Type B pancreatic cell (in vitro differentiated cells): ENCODE measurements at regions not wholly inside any gene's neighbourhood (a gene's known extent, or its start where the extent isn't known, plus 50 kb on each side); places are given as distances from the start of the nearest gene placed in this dataset.

Experiments
- DNase-seq: peaks from one replicate; pipeline ENCODE4 v3.0.0; 2021; ENCODE audit warnings: mixed read lengths; ENCODE audit not compliant: unreplicated experiment; ENCODE audit errors: extremely low spot score
- H3K27ac Mint-ChIP-seq: 2 replicates; pipeline ENCODE4 v1.8.0; 2021; ENCODE audit warnings: mild to moderate bottlenecking, mixed read lengths
- H3K27me3 Mint-ChIP-seq: 2 replicates; pipeline ENCODE4 v1.8.0; 2021; ENCODE audit warnings: mixed read lengths
- H3K36me3 Mint-ChIP-seq: 2 replicates; pipeline ENCODE4 v1.8.0; 2021; ENCODE audit warnings: mixed read lengths
- H3K4me1 Mint-ChIP-seq: one replicate; pipeline ENCODE4 v1.8.0; 2021; ENCODE audit warnings: mixed read lengths; ENCODE audit not compliant: unreplicated experiment
- H3K4me3 Mint-ChIP-seq: 2 replicates; pipeline ENCODE4 v1.8.0; 2021; ENCODE audit warnings: mild to moderate bottlenecking, mixed read lengths
- H3K9me3 Mint-ChIP-seq: 2 replicates; pipeline ENCODE4 v1.8.0; 2021; ENCODE audit warnings: mixed read lengths
- CTCF ChIP-seq: fragments of 200-600 bp; sonication (generic); conservative IDR thresholded peaks from 2 replicates; pipeline ENCODE4 v1.5.0; 2021; ENCODE audit warnings: antibody characterized with exemption, mild to moderate bottlenecking

- no peaks in the 10 kb centered on the region for H3K9me3 Mint-ChIP-seq
- no peak for TF ChIP-seq CTCF
- H3K27ac Mint-ChIP-seq: no peak overlapping the region
- H3K27me3 Mint-ChIP-seq: peaks cover 38% of the 10 kb centered on the region
- no peak for DNase-seq
- no peaks in the 10 kb centered on the region for H3K36me3 Mint-ChIP-seq
- no peaks in the 10 kb centered on the region for H3K4me1 Mint-ChIP-seq
- H3K4me3 Mint-ChIP-seq: no peak overlapping the region
Observed at GRCh38 chr3:87801409-87801808, 257.4 kb downstream of the CGGBP1 start.

DNA sequence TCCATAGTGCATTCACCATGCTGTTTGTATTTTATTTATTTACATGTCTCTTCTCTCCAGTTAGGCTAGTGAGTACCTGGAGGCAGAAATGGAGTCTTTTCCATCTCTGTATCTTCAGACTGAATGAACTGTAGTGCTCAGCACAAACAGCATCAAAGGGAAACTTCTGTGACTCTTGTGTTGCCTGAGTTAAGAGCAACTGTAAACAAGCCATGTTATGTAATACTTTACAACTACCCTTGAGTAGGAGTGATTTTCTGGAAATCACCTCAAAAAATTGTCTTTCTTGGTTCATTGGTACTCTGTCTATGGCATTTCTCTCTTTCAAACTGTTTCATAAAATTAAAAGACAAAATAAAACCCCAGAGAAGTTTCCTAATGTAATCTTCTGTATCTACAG is 258.3 kb downstream of the CGGBP1 start:
- H3K27me3 Mint-ChIP-seq: peaks cover 47% of the 10 kb centered on the region
- H3K36me3 Mint-ChIP-seq: no peaks in the 10 kb centered on the region
- no peaks in the 10 kb centered on the region for H3K9me3 Mint-ChIP-seq
- no peaks in the 10 kb centered on the region for H3K4me1 Mint-ChIP-seq
- H3K4me3 Mint-ChIP-seq: no peak overlapping the region
- no peak for TF ChIP-seq CTCF
- H3K27ac Mint-ChIP-seq: no peak overlapping the region
- no peak for DNase-seq

- no peaks in the 10 kb centered on the region for H3K36me3 Mint-ChIP-seq
- H3K27ac Mint-ChIP-seq: no peak overlapping the region
- H3K27me3 Mint-ChIP-seq: peaks cover 63% of the 10 kb centered on the region
- DNase-seq: no peak
- H3K9me3 Mint-ChIP-seq: no peaks in the 10 kb centered on the region
- peaks cover under 1% of the 10 kb centered on the region for H3K4me1 Mint-ChIP-seq
- TF ChIP-seq CTCF: no peak
- no peak overlapping the region for H3K4me3 Mint-ChIP-seq
Observed at GRCh38 chr3:87798567-87798947, 260.2 kb downstream of the CGGBP1 start.

- H3K9me3 Mint-ChIP-seq: no peaks in the 10 kb centered on the region
Observed at GRCh38 chr3:87797872-87798566, 260.8 kb downstream of the CGGBP1 start.

GRCh38 chr3:87796843-87797185 is 262.0 kb downstream of the CGGBP1 start:
- no peak overlapping the region for H3K4me3 Mint-ChIP-seq
- peaks cover 11% of the 10 kb centered on the region for H3K4me1 Mint-ChIP-seq
- peaks cover 79% of the 10 kb centered on the region for H3K27me3 Mint-ChIP-seq
- no peaks in the 10 kb centered on the region for H3K36me3 Mint-ChIP-seq
- no peak for TF ChIP-seq CTCF
- H3K9me3 Mint-ChIP-seq: no peaks in the 10 kb centered on the region
- no peak for DNase-seq
- H3K27ac Mint-ChIP-seq: no peak overlapping the region

More at GRCh38 chr3:87797872-87798566, 260.8 kb downstream of the CGGBP1 start:
- no peaks in the 10 kb centered on the region for H3K36me3 Mint-ChIP-seq
- TF ChIP-seq CTCF: no peak
- no peak for DNase-seq
- H3K27ac Mint-ChIP-seq: no peak overlapping the region
- peaks cover 5% of the 10 kb centered on the region for H3K4me1 Mint-ChIP-seq
- H3K27me3 Mint-ChIP-seq: peaks cover 68% of the 10 kb centered on the region
- H3K4me3 Mint-ChIP-seq: no peak overlapping the region
